ENCODE measurements at regions not wholly inside any gene's neighbourhood (a gene's known extent, or its start where the extent isn't known, plus 50 kb on each side); places are given as distances from the start of the nearest gene placed in this dataset.
"Not testable (repeated sequence)": the region's sequence is repeated elsewhere in the genome, so short reads cannot be mapped to it uniquely, and the experiment has no call there.

- DNase-seq (ENCODE audit: low read depth), result not testable (repeated sequence)
Observed at GRCh38 chr17:20633268-20634059, 53.9 kb downstream of the CDRT15L2 start.

GRCh38 chr17:20640147-20640546, 60.6 kb downstream of the CDRT15L2 start:
- not testable (repeated sequence) for DNase-seq (ENCODE audit: low read depth)

More at GRCh38 chr17:20633268-20634059, 53.9 kb downstream of the CDRT15L2 start:
- H3K4me3 ChIP-seq (ENCODE audit: low read length), result not testable (repeated sequence)

GRCh38 chr17:20646661-20647272, 67.2 kb downstream of the CDRT15L2 start:
- DNase-seq (ENCODE audit: low read depth), result not testable (repeated sequence)
- peak; percentile 61 for TF ChIP-seq CTCF (conservative IDR thresholded peaks at IDR 0.05; ENCODE audit: low read depth, low read length)

More at GRCh38 chr17:20640147-20640546, 60.6 kb downstream of the CDRT15L2 start:
- H3K4me3 ChIP-seq (ENCODE audit: low read length), result not testable (repeated sequence)

GRCh38 chr17:20649097-20649767, 69.7 kb downstream of the CDRT15L2 start:
- H3K4me3 ChIP-seq (ENCODE audit: low read length); DNase-seq (ENCODE audit: low read depth): not testable (repeated sequence)

More at GRCh38 chr17:20646661-20647272, 67.2 kb downstream of the CDRT15L2 start:
- H3K4me3 ChIP-seq (ENCODE audit: low read length), result not testable (repeated sequence)

GRCh38 chr17:20651022-20651421, 71.5 kb downstream of the CDRT15L2 start:
- H3K4me3 ChIP-seq (ENCODE audit: low read length); DNase-seq (ENCODE audit: low read depth): not testable (repeated sequence)

- DNase-seq (ENCODE audit: low read depth); H3K4me3 ChIP-seq (ENCODE audit: low read length): not testable (repeated sequence)
Observed at GRCh38 chr17:20651736-20652135, 72.2 kb downstream of the CDRT15L2 start.

- DNase-seq (ENCODE audit: low read depth); H3K4me3 ChIP-seq (ENCODE audit: low read length): not testable (repeated sequence)
Observed at GRCh38 chr17:20653391-20653790, 73.9 kb downstream of the CDRT15L2 start.

- DNase-seq (ENCODE audit: low read depth); H3K4me3 ChIP-seq (ENCODE audit: low read length): not testable (repeated sequence)
Observed at GRCh38 chr17:20654114-20654513, 74.6 kb downstream of the CDRT15L2 start.

- not testable (repeated sequence) for DNase-seq (ENCODE audit: low read depth); H3K4me3 ChIP-seq (ENCODE audit: low read length)
Observed at GRCh38 chr17:20654575-20654974, 75.1 kb downstream of the CDRT15L2 start.

GRCh38 chr17:20665103-20665955, 85.8 kb downstream of the CDRT15L2 start:
- H3K4me3 ChIP-seq (ENCODE audit: low read length), result not testable (repeated sequence)
- DNase-seq (ENCODE audit: low read depth), result peak; percentile 27

GRCh38 chr17:20666689-20667088, 87.2 kb downstream of the CDRT15L2 start:
- H3K4me3 ChIP-seq (ENCODE audit: low read length); DNase-seq (ENCODE audit: low read depth): not testable (repeated sequence)

GRCh38 chr17:20667712-20668111, 88.2 kb downstream of the CDRT15L2 start:
- DNase-seq (ENCODE audit: low read depth); H3K4me3 ChIP-seq (ENCODE audit: low read length): not testable (repeated sequence)

- not testable (repeated sequence) for DNase-seq (ENCODE audit: low read depth); H3K4me3 ChIP-seq (ENCODE audit: low read length)
Observed at GRCh38 chr17:20668316-20668715, 88.8 kb downstream of the CDRT15L2 start.

GRCh38 chr17:20668868-20669267, 89.3 kb downstream of the CDRT15L2 start:
- not testable (repeated sequence) for H3K4me3 ChIP-seq (ENCODE audit: low read length); DNase-seq (ENCODE audit: low read depth)

- DNase-seq (ENCODE audit: low read depth); H3K4me3 ChIP-seq (ENCODE audit: low read length): not testable (repeated sequence)
Observed at GRCh38 chr17:20670506-20670905, 91.0 kb downstream of the CDRT15L2 start.

- H3K4me3 ChIP-seq (ENCODE audit: low read length); DNase-seq (ENCODE audit: low read depth): not testable (repeated sequence)
Observed at GRCh38 chr17:20674374-20674773, 94.8 kb downstream of the CDRT15L2 start.

- not testable (repeated sequence) for DNase-seq (ENCODE audit: low read depth); H3K4me3 ChIP-seq (ENCODE audit: low read length)
Observed at GRCh38 chr17:20675707-20676106, 96.2 kb downstream of the CDRT15L2 start.

GRCh38 chr17:20676656-20677055, 97.1 kb downstream of the CDRT15L2 start:
- H3K4me3 ChIP-seq (ENCODE audit: low read length); DNase-seq (ENCODE audit: low read depth): not testable (repeated sequence)

Measured in retinal pigment epithelial cell (primary cell).